GM23338 (cell line): ENCODE measurements at regions not wholly inside any gene's neighbourhood (a gene's known extent, or its start where the extent isn't known, plus 50 kb on each side); places are given as distances from the start of the nearest gene placed in this dataset.

Experiments used
- ATAC-seq: fragments of 200-7000 bp; cut with Tn5 transposase; 3 replicates; pipeline ENCODE4 v1.9.1; 2020
- DNase-seq: peaks from one replicate; pipeline ENCODE4 v3.0.0-alpha.2; 2015; ENCODE audit warnings: low spot score
- H2AFZ ChIP-seq: fragments of 200-600 bp; sonication (generic); 2 replicates; pipeline ENCODE4 v1.8.0; 2016; ENCODE audit warnings: antibody characterized with exemption, mild to moderate bottlenecking, moderate library complexity
- H3F3A ChIP-seq: fragments of 200-600 bp; sonication (generic); replicated peaks from 2 replicates; pipeline ENCODE4 v1.8.0; 2017; ENCODE audit warnings: antibody characterized with exemption, mixed run types, low read depth
- H3K27ac ChIP-seq: fragments of 200-600 bp; sonication (generic); 2 replicates; pipeline ENCODE4 v1.6.1; 2016; ENCODE audit warnings: low read depth
- H3K27me3 ChIP-seq: fragments of 200-600 bp; sonication (generic); 2 replicates; pipeline ENCODE4 v1.8.0; 2016; ENCODE audit warnings: mild to moderate bottlenecking, mixed run types, moderate library complexity; ENCODE audit not compliant: insufficient read depth
- H3K36me3 ChIP-seq: fragments of 200-600 bp; sonication (generic); 2 replicates; pipeline ENCODE4 v1.8.0; 2016; ENCODE audit warnings: mild to moderate bottlenecking; ENCODE audit not compliant: insufficient read depth
- H3K4me1 ChIP-seq: fragments of 200-600 bp; sonication (generic); 2 replicates; pipeline ENCODE4 v1.8.0; 2016; ENCODE audit warnings: mild to moderate bottlenecking, moderate library complexity; ENCODE audit not compliant: insufficient read depth
- H3K4me2 ChIP-seq: fragments of 200-600 bp; sonication (generic); 2 replicates; pipeline ENCODE4 v1.7.1; 2017; ENCODE audit warnings: mixed run types
- H3K4me3 ChIP-seq: fragments of 200-600 bp; sonication (generic); 2 replicates; pipeline ENCODE4 v1.6.1; 2016; ENCODE audit warnings: mixed run types
- H3K79me2 ChIP-seq: fragments of 200-600 bp; sonication (generic); replicated peaks from 2 replicates; pipeline ENCODE4 v1.8.0; 2017; ENCODE audit warnings: mild to moderate bottlenecking; ENCODE audit not compliant: insufficient read depth
- H3K9me2 ChIP-seq: fragments of 200-600 bp; sonication (generic); 2 replicates; pipeline ENCODE4 v1.8.0; 2017; ENCODE audit not compliant: insufficient read depth
- H4K20me1 ChIP-seq: fragments of 200-600 bp; sonication (generic); replicated peaks from 2 replicates; pipeline ENCODE4 v1.8.0; 2017; ENCODE audit warnings: mild to moderate bottlenecking; ENCODE audit not compliant: insufficient read depth
- H3K27ac Mint-ChIP-seq: 2 replicates; pipeline ENCODE4 v1.8.0; 2020; ENCODE audit warnings: inconsistent platforms, mild to moderate bottlenecking, moderate library complexity, mixed read lengths
- H3K27me3 Mint-ChIP-seq: 3 replicates; pipeline ENCODE4 v1.8.0; 2022; ENCODE audit warnings: low read depth, mild to moderate bottlenecking, moderate library complexity, mixed read lengths, inconsistent platforms; ENCODE audit not compliant: insufficient read depth, poor library complexity
- H3K36me3 Mint-ChIP-seq: 3 replicates; pipeline ENCODE4 v1.8.0; 2021; ENCODE audit warnings: low read depth, mild to moderate bottlenecking, inconsistent platforms, moderate library complexity, mixed read lengths
- H3K4me1 Mint-ChIP-seq: 3 replicates; pipeline ENCODE4 v1.8.0; 2020; ENCODE audit warnings: mild to moderate bottlenecking, inconsistent platforms, mixed read lengths
- H3K4me3 Mint-ChIP-seq: 3 replicates; pipeline ENCODE4 v1.8.0; 2021; ENCODE audit warnings: moderate library complexity, mild to moderate bottlenecking, inconsistent platforms, mixed read lengths
- H3K9me3 Mint-ChIP-seq: 3 replicates; pipeline ENCODE4 v1.8.0; 2020; ENCODE audit warnings: moderate library complexity, mild to moderate bottlenecking, inconsistent platforms, mixed read lengths
- CREB1 ChIP-seq: fragments of 250-450 bp; sonication (Bioruptor Pico); IDR thresholded peaks from 2 replicates; pipeline ENCODE4 v1.5.0; 2020; ENCODE audit warnings: low read depth, mild to moderate bottlenecking, moderate library complexity
- EZH2phosphoT487 ChIP-seq: fragments of 200-600 bp; sonication (generic); IDR thresholded peaks from one replicate; pipeline ENCODE4 v1.8.1; 2018; ENCODE audit warnings: antibody characterized with exemption; ENCODE audit not compliant: unreplicated experiment
- JUNB ChIP-seq: IDR thresholded peaks from one replicate; pipeline ENCODE4 v1.6.1; 2016; ENCODE audit warnings: antibody characterized with exemption; ENCODE audit not compliant: unreplicated experiment
- NANOG ChIP-seq: IDR thresholded peaks from 2 replicates; pipeline ENCODE4 v1.6.1; 2016; ENCODE audit warnings: antibody characterized with exemption, borderline replicate concordance
- POLR2AphosphoS5 ChIP-seq: IDR thresholded peaks from 2 replicates; pipeline ENCODE4 v1.6.1; 2016; ENCODE audit warnings: antibody characterized with exemption, low read depth
- STAT1 ChIP-seq: IDR thresholded peaks from one replicate; pipeline ENCODE4 v1.6.1; 2016; ENCODE audit warnings: antibody characterized with exemption; ENCODE audit not compliant: unreplicated experiment
- ZNF114 ChIP-seq: fragments of 250-450 bp; sonication (Bioruptor Pico); IDR thresholded peaks from 2 replicates; pipeline ENCODE4 v1.5.0; 2020; ENCODE audit warnings: mild to moderate bottlenecking, moderate library complexity
- ZNF331 ChIP-seq: fragments of 250-450 bp; sonication (Bioruptor Pico); IDR thresholded peaks from 2 replicates; pipeline ENCODE4 v1.5.0; 2020; ENCODE audit warnings: low read depth, mild to moderate bottlenecking, moderate library complexity
- TF ChIP-seq, protein P1 (sequence below), 2 experiments: fragments of 200-600 bp in 1 of 2; sonication (generic) in 1 of 2; conservative IDR thresholded peaks; 2 replicates each; pipeline versions ENCODE4 v1.5.1 to v1.6.1; 2016 to 2017; ENCODE audit warnings: antibody characterized with exemption in 2 of 2, low read depth in 2 of 2, mild to moderate bottlenecking in 2 of 2, moderate library complexity in 1 of 2
- TF ChIP-seq, protein P2 (sequence below): IDR thresholded peaks from one replicate; pipeline ENCODE4 v1.6.1; 2018; ENCODE audit warnings: antibody characterized with exemption; ENCODE audit not compliant: unreplicated experiment
- TF ChIP-seq, protein P3 (sequence below): IDR thresholded peaks from 2 replicates; pipeline ENCODE4 v1.6.1; 2016; ENCODE audit warnings: antibody characterized with exemption

DNA sequence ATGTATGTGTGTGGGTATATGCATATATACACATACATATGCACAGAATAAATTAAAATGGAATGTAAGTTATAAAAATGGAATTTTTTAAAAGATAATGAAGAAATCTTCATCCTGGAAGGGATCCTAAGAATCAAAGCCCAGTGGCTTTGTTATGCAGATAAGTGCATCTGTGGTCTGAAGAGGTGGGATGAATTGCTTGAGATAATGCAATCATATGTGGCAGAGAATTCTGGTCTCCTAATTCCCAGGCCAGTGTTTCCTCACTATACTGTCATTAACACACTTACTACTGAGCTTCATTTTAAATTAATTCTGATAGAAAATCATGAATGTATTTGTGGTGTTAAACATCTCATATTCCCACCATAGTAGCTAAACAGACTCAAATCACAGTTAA is 86.7 kb upstream of the PRMT6 start (continued):
- TF ChIP-seq, protein P1, sequence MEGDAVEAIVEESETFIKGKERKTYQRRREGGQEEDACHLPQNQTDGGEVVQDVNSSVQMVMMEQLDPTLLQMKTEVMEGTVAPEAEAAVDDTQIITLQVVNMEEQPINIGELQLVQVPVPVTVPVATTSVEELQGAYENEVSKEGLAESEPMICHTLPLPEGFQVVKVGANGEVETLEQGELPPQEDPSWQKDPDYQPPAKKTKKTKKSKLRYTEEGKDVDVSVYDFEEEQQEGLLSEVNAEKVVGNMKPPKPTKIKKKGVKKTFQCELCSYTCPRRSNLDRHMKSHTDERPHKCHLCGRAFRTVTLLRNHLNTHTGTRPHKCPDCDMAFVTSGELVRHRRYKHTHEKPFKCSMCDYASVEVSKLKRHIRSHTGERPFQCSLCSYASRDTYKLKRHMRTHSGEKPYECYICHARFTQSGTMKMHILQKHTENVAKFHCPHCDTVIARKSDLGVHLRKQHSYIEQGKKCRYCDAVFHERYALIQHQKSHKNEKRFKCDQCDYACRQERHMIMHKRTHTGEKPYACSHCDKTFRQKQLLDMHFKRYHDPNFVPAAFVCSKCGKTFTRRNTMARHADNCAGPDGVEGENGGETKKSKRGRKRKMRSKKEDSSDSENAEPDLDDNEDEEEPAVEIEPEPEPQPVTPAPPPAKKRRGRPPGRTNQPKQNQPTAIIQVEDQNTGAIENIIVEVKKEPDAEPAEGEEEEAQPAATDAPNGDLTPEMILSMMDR (conservative IDR thresholded peaks at IDR 0.05; ENCODE audit: low read depth in 2 of 2): no peak
- TF ChIP-seq, protein P2, sequence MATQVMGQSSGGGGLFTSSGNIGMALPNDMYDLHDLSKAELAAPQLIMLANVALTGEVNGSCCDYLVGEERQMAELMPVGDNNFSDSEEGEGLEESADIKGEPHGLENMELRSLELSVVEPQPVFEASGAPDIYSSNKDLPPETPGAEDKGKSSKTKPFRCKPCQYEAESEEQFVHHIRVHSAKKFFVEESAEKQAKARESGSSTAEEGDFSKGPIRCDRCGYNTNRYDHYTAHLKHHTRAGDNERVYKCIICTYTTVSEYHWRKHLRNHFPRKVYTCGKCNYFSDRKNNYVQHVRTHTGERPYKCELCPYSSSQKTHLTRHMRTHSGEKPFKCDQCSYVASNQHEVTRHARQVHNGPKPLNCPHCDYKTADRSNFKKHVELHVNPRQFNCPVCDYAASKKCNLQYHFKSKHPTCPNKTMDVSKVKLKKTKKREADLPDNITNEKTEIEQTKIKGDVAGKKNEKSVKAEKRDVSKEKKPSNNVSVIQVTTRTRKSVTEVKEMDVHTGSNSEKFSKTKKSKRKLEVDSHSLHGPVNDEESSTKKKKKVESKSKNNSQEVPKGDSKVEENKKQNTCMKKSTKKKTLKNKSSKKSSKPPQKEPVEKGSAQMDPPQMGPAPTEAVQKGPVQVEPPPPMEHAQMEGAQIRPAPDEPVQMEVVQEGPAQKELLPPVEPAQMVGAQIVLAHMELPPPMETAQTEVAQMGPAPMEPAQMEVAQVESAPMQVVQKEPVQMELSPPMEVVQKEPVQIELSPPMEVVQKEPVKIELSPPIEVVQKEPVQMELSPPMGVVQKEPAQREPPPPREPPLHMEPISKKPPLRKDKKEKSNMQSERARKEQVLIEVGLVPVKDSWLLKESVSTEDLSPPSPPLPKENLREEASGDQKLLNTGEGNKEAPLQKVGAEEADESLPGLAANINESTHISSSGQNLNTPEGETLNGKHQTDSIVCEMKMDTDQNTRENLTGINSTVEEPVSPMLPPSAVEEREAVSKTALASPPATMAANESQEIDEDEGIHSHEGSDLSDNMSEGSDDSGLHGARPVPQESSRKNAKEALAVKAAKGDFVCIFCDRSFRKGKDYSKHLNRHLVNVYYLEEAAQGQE: no peak
- TF ChIP-seq EZH2phosphoT487: no peak
- no peak for TF ChIP-seq NANOG
- no peak for TF ChIP-seq POLR2AphosphoS5
- TF ChIP-seq CREB1 (CRISPR knock-in tag): no peak
- TF ChIP-seq JUNB: no peak

DNA sequence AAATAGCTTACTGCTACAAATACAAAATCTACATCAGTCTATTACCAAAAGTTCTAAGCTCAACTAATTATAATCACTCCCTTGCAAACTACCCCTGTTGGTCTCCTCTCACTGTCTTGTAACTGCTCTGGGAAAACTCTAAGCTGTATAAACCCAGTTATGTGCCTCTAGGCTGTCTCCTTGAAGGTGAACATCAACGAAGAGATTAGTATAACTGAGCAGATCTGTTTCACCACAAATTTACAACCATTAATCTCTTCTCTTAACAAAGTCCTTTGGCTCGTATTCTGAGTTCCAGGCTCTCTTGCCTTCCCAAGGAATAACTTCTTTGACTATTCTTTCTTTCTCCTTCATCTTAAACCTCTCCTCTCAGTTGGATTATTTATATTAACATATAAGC is 84.4 kb upstream of the PRMT6 start:
- Histone ChIP-seq H3K36me3 (no peaks in the 10 kb centered on the region), H2AFZ (no peak overlapping the region), H3K9me2 (no peaks in the 10 kb centered on the region), H3F3A (no peaks in the 10 kb centered on the region), H3K4me2 (no peak overlapping the region), H3K4me1 (peaks cover 5% of the 10 kb centered on the region; the same call in 1 of the 2 replicates), H3K79me2 (no peaks in the 10 kb centered on the region), H3K27ac (no peak overlapping the region), H4K20me1 (no peaks in the 10 kb centered on the region), H3K4me3 (no peak overlapping the region), H3K27me3 (no peaks in the 10 kb centered on the region)
- H3K27ac Mint-ChIP-seq: no peak overlapping the region
- H3K9me3 Mint-ChIP-seq: peaks cover 8% of the 10 kb centered on the region; the same call in 1 of the 3 replicates
- H3K27me3 Mint-ChIP-seq: no peaks in the 10 kb centered on the region
- H3K4me3 Mint-ChIP-seq: no peak overlapping the region
- no peak for DNase-seq
- H3K36me3 Mint-ChIP-seq: peaks cover 7% of the 10 kb centered on the region; the same call in 2 of the 3 replicates
- no peaks in the 10 kb centered on the region for H3K4me1 Mint-ChIP-seq
- no peak for ATAC-seq
- TF ChIP-seq POLR2AphosphoS5 (no peak), JUNB (no peak), STAT1 (no peak), ZNF331 (no peak), ZNF114 (CRISPR knock-in tag) (no peak), EZH2phosphoT487 (no peak)
- TF ChIP-seq, protein P1 (conservative IDR thresholded peaks at IDR 0.05; ENCODE audit: low read depth in 2 of 2): no peak
- TF ChIP-seq, protein P3, sequence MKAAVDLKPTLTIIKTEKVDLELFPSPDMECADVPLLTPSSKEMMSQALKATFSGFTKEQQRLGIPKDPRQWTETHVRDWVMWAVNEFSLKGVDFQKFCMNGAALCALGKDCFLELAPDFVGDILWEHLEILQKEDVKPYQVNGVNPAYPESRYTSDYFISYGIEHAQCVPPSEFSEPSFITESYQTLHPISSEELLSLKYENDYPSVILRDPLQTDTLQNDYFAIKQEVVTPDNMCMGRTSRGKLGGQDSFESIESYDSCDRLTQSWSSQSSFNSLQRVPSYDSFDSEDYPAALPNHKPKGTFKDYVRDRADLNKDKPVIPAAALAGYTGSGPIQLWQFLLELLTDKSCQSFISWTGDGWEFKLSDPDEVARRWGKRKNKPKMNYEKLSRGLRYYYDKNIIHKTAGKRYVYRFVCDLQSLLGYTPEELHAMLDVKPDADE: no peak
